K562 (cell line): ENCODE measurements at regions not wholly inside any gene's neighbourhood (a gene's known extent, or its start where the extent isn't known, plus 50 kb on each side); places are given as distances from the start of the nearest gene placed in this dataset.

Source experiments
- ATAC-seq: fragments of 200-7000 bp; cut with Tn5 transposase; 3 replicates; pipeline ENCODE4 v1.9.1; 2020; ENCODE audit warnings: moderate library complexity
- BruUV-seq: library from RNA; stranded (reverse); fragments of 400-500 nt; replicated peaks from 2 replicates; lab custom pipeline; 2021; lab: Mats Ljungman, UMichigan
- CTCF ChIA-PET: fragments of 300-600 bp; formaldehyde crosslinking; extraction: SDS; loops from one replicate; lab custom pipeline; 2021; ENCODE audit warnings: low intra/inter-chr PET ratio; lab: Yijun Ruan, JAX
- POLR2A ChIA-PET: fragments of 300-600, 350-650 bp; sonication (Branson Sonifier 250); formaldehyde crosslinking; extraction: SDS; loops from one replicate; lab custom pipeline; 2021; ENCODE audit warnings: antibody characterized with exemption, inconsistent platforms; lab: Yijun Ruan, JAX
- DNase-seq, 4 experiments: peaks; one replicate each; pipeline versions ENCODE4 v3.0.0 to v3.0.0-alpha.2; 2011 to 2018; ENCODE audit warnings: low spot score in 3 of 4, mixed read lengths in 3 of 4; ENCODE audit errors: extremely low read depth in 1 of 4
- FAIRE-seq: peaks from 2 replicates; lab custom pipeline; 2011; peaks lifted over from hg19 to GRCh38; lab: Jason Lieb, UNC
- H2AFZ ChIP-seq: 2 replicates; pipeline ENCODE4 v1.6.0; 2011; ENCODE audit warnings: low read depth, low read length, control low read depth, inconsistent platforms
- H3K27ac ChIP-seq: fragments of 200-600 bp; 3 replicates; pipeline ENCODE4 v1.8.0; 2011; ENCODE audit warnings: low read depth, mild to moderate bottlenecking, control low read depth, inconsistent platforms, low read length, moderate library complexity, mixed read lengths; ENCODE audit errors: extremely low read depth
- H3K27me3 ChIP-seq, 2 experiments: fragments of 300-600 bp in 1 of 2; 2 replicates in 1 of 2; 3 replicates in 1 of 2; pipeline versions ENCODE4 v1.6.0 to v1.8.0; 2011; ENCODE audit warnings: inconsistent platforms in 2 of 2, low read length in 2 of 2, mild to moderate bottlenecking in 1 of 2, mixed read lengths in 1 of 2, moderate library complexity in 1 of 2; ENCODE audit not compliant: control insufficient read depth in 2 of 2, insufficient read depth in 2 of 2
- H3K36me3 ChIP-seq: fragments of 300-600 bp; 3 replicates; pipeline ENCODE4 v1.8.0; 2011; ENCODE audit warnings: mild to moderate bottlenecking, low read length, inconsistent platforms; ENCODE audit not compliant: control insufficient read depth, insufficient read depth
- H3K4me1 ChIP-seq, 2 experiments: fragments of 200-600 bp in 1 of 2; replicated peaks in 1 of 2; 2 replicates in 1 of 2; 3 replicates in 1 of 2; pipeline versions ENCODE4 v1.5.1 to v1.8.0; 2011; ENCODE audit warnings: inconsistent platforms in 2 of 2, low read length in 2 of 2, mild to moderate bottlenecking in 1 of 2, mixed read lengths in 1 of 2, moderate library complexity in 1 of 2; ENCODE audit not compliant: control insufficient read depth in 2 of 2, insufficient read depth in 2 of 2
- H3K4me2 ChIP-seq: 2 replicates; pipeline ENCODE4 v1.6.1; 2011; ENCODE audit warnings: low read length, control low read depth, inconsistent platforms, mixed read lengths; ENCODE audit not compliant: insufficient read depth
- H3K4me3 ChIP-seq: fragments of 200-600 bp; sonication (generic), shearing (Covaris generic); 2 replicates; pipeline ENCODE4 v1.5.1; 2016; ENCODE audit warnings: control low read depth, inconsistent platforms
- H3K79me2 ChIP-seq: fragments of 200-600 bp; 3 replicates; pipeline ENCODE4 v1.8.0; 2011; ENCODE audit warnings: low read length, inconsistent platforms; ENCODE audit not compliant: control insufficient read depth, insufficient read depth
- H3K9ac ChIP-seq, 2 experiments: 2 replicates each; pipeline versions ENCODE4 v1.6.0 to v1.6.1; 2011; ENCODE audit warnings: low read depth in 2 of 2, low read length in 2 of 2, control low read depth in 1 of 2, inconsistent platforms in 1 of 2, mild to moderate bottlenecking in 1 of 2, mixed read lengths in 1 of 2; ENCODE audit not compliant: insufficient read depth in 1 of 2
- H3K9me1 ChIP-seq: one replicate; pipeline ENCODE4 v1.6.0; 2011; ENCODE audit warnings: inconsistent platforms, mild to moderate bottlenecking, low read length, moderate library complexity; ENCODE audit not compliant: control insufficient read depth, insufficient read depth
- H3K9me3 ChIP-seq: replicated peaks from 2 replicates; pipeline ENCODE4 v1.5.1; 2011; ENCODE audit warnings: low read depth, low read length, inconsistent platforms; ENCODE audit not compliant: control insufficient read depth, insufficient read depth
- H4K20me1 ChIP-seq: replicated peaks from 2 replicates; pipeline ENCODE4 v1.6.1; 2011; ENCODE audit warnings: low read length, inconsistent platforms, mixed read lengths; ENCODE audit not compliant: control insufficient read depth, insufficient read depth
- CBX5 ChIP-seq: IDR thresholded peaks from 2 replicates; pipeline ENCODE4 v1.6.1; 2014; ENCODE audit warnings: low read depth, borderline replicate concordance
- ETV1 ChIP-seq: fragments of 450-650 bp; conservative IDR thresholded peaks from 2 replicates; pipeline ENCODE4 v1.6.1; 2016; ENCODE audit warnings: missing genetic modification characterization, control low read depth, low read depth, missing compliant biosample characterization
- FOXO4 ChIP-seq: fragments of 450-650 bp; formaldehyde crosslinking; IDR thresholded peaks from 2 replicates; pipeline ENCODE4 v1.4.0; 2020; ENCODE audit warnings: mild to moderate bottlenecking, moderate library complexity
- KHSRP ChIP-seq: fragments of 450-650 bp; IDR thresholded peaks from 2 replicates; pipeline ENCODE4 v1.6.1; 2017
- RNF2 ChIP-seq: sonication (generic); IDR thresholded peaks from 2 replicates; pipeline ENCODE4 v1.6.1; 2016
- ZFPM2 ChIP-seq: fragments of 250-450 bp; sonication (Bioruptor Pico); IDR thresholded peaks from 2 replicates; pipeline ENCODE4 v1.5.1; 2022; ENCODE audit warnings: mild to moderate bottlenecking
- ZNF740 ChIP-seq, 3 experiments: fragments of 200-800 bp in 1 of 3; sonication (Bioruptor generic) in 1 of 3; sonication (generic) in 1 of 3; formaldehyde crosslinking in 1 of 3; IDR thresholded peaks; 2 replicates each; pipeline versions ENCODE4 v1.6.1 to v1.8.0; 2016 to 2022; ENCODE audit warnings: mild to moderate bottlenecking in 2 of 3, missing compliant biosample characterization in 2 of 3, missing genetic modification characterization in 2 of 3, missing genetic modification reagents in 1 of 3
- WGBS: fragments of 100-300 bp; shearing (Covaris generic); methylation state at CpG from one replicate; pipeline ENCODE4 v1.1.6; 2016; ENCODE audit warnings: low coverage, mixed read lengths; ENCODE audit not compliant: insufficient coverage; ENCODE audit errors: missing lambda C conversion rate; 5-methylcytosine and 5-hydroxymethylcytosine counted together
- in situ Hi-C: fragments of 300-500 bp; cut with MboI; formaldehyde crosslinking; loops from 4 replicates; pipeline ENCODE4 v1.15.0; 2018; ENCODE audit warnings: inconsistent platforms, mixed read lengths
- intact Hi-C: fragments of 100-400 bp; cut with micrococcal nuclease; formaldehyde crosslinking; loops from 2 replicates; pipeline ENCODE4 v1.14.2; 2022
- TF ChIP-seq, protein P1 (sequence below), 2 experiments: IDR thresholded peaks in 1 of 2; conservative IDR thresholded peaks in 1 of 2; 2 replicates each; pipeline ENCODE4 v1.6.1; 2016; ENCODE audit warnings: low read depth in 2 of 2, mild to moderate bottlenecking in 1 of 2, missing compliant biosample characterization in 1 of 2, missing genetic modification characterization in 1 of 2, moderate library complexity in 1 of 2

DNA sequence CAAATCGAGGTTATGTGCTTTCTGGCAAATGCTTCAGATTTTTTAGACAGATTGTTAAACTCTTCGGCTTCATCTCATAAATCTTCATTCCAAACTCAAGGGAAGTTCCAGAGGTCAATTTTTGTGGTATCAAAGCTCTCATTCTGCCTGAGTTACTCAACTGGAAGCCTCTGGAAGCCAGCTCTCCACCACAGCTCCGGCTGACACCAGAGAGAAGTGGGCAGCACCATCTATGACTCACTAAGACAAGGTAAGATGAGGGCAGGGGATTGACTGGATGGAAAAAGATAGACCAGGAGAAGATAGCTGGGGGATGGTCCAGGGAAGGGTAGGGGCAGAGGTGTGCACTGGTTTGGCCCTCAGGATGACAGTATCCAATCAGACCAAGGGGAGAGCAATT is 137.3 kb upstream of the HNRNPA3 start:
- Histone ChIP-seq H3K9me3 (no peaks in the 10 kb centered on the region), H3K4me3 (no peak overlapping the region), H2AFZ (no peak overlapping the region), H3K27me3 (no peaks in the 10 kb centered on the region; a peak in 1 of 5 replicates)
- 0% methylated on average over 3 of the region's 3 CpGs for WGBS
- in situ Hi-C loops, result no loop called here
- TF ChIP-seq FOXO4 (CRISPR knock-in tag) (no peak), CBX5 (no peak)
- TF ChIP-seq, all 486 proteins: peak for 0
- Histone ChIP-seq H3K79me2 (no peaks in the 10 kb centered on the region), H3K27ac (no peak overlapping the region), H3K4me1 (no peaks in the 10 kb centered on the region), H3K36me3 (no peaks in the 10 kb centered on the region), H3K4me2 (no peak overlapping the region), H3K9ac (no peak overlapping the region), H3K9me1 (no peaks in the 10 kb centered on the region), H4K20me1 (no peaks in the 10 kb centered on the region)
- CTCF ChIA-PET, result no interaction called here
- ATAC-seq, result no peak
- DNase-seq, result no peak
- intact Hi-C loops, result loop anchor here (5.0 kb wide), 1 partner anchor 72 kb away; no protein-coding TSS in a partner anchor
- no TSS peak for BruUV-seq
- FAIRE-seq, result no peak
- POLR2A ChIA-PET, result interaction anchor here (0.6 to 1.0 kb wide), 2 partner anchors 36 to 86 kb away, joined by 3 read pairs; no protein-coding TSS in a partner anchor

DNA sequence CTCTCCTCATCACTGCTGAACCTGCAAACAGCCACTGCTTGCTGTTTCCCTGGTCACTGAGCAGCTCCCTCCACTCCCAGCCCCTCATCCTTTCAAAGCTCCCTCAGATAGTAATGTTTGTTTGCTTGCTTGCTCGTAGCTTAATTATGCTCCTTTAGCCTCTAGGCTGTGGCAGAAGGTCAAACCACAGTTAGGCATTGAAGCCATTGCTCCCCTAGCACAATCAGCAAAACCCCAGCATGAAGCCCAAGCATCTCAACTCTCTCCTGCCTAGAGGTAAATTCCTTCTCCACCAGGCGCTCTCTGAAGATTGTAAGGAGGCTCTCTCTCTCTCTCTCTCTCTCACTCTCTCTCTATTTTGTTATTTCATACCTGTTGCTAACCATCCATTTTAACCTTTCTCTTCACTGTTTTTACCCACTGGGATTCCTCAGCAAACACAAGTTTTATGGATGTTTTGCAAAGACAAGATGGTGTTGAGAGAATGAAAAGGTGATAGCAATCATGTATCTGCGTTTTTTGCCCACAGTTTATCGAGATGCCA is 135.9 kb upstream of the HNRNPA3 start:
- in situ Hi-C loops (no loop called here), intact Hi-C loops (loop anchor here (5.0 kb wide), 1 partner anchor 71 kb away; no protein-coding TSS in a partner anchor)
- H4K20me1 ChIP-seq, result no peaks in the 10 kb centered on the region
- no peaks in the 10 kb centered on the region for H3K4me1 ChIP-seq
- H3K9me1 ChIP-seq, result no peaks in the 10 kb centered on the region
- no peaks in the 10 kb centered on the region for H3K9me3 ChIP-seq
- H3K27ac ChIP-seq, result no peak overlapping the region
- H3K4me3 ChIP-seq, result no peak overlapping the region
- ATAC-seq (no peak), DNase-seq (no peak), FAIRE-seq (no peak)
- WGBS, result 2% methylated on average over 4 of the region's 4 CpGs
- no TSS peak for BruUV-seq
- H3K4me2 ChIP-seq, result no peak overlapping the region
- ChIA-PET POLR2A (interaction anchor here (1.1 kb wide), 1 partner anchor 13 kb away, joined by 3 read pairs; no protein-coding TSS in a partner anchor), CTCF (no interaction called here)
- no peaks in the 10 kb centered on the region; a peak in 1 of 5 replicates for H3K27me3 ChIP-seq
- H3K9ac ChIP-seq, result no peak overlapping the region
- H3K79me2 ChIP-seq, result no peaks in the 10 kb centered on the region
- H3K36me3 ChIP-seq, result no peaks in the 10 kb centered on the region
- no peak overlapping the region for H2AFZ ChIP-seq
- TF ChIP-seq ETV1 (tag), result no peak
- no peak for TF ChIP-seq RNF2
- no peak for TF ChIP-seq ZNF740 (CRISPR knock-in tag; IDR thresholded peaks at IDR 0.05)
- TF ChIP-seq ZNF740 (tag; IDR thresholded peaks at IDR 0.05), result no peak
- TF ChIP-seq KHSRP, result no peak
- TF ChIP-seq ZFPM2 (CRISPR knock-in tag), result no peak
- TF ChIP-seq, protein P1, sequence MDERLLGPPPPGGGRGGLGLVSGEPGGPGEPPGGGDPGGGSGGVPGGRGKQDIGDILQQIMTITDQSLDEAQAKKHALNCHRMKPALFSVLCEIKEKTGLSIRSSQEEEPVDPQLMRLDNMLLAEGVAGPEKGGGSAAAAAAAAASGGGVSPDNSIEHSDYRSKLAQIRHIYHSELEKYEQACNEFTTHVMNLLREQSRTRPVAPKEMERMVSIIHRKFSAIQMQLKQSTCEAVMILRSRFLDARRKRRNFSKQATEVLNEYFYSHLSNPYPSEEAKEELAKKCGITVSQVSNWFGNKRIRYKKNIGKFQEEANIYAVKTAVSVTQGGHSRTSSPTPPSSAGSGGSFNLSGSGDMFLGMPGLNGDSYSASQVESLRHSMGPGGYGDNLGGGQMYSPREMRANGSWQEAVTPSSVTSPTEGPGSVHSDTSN (CRISPR knock-in tag; IDR thresholded peaks at IDR 0.05; ENCODE audit: low read depth), result no peak
- TF ChIP-seq, protein P1 (tag; conservative IDR thresholded peaks at IDR 0.05; ENCODE audit: low read depth), result no peak
